Activated naive CD4-positive, alpha-beta T cell treated with anti-CD3 and anti-CD28 coated beads, Interleukin-2, amount 50 U/mL, for 16 hours (primary cell): ENCODE measurements at regions not wholly inside any gene's neighbourhood (a gene's known extent, or its start where the extent isn't known, plus 50 kb on each side); places are given as distances from the start of the nearest gene placed in this dataset.
A peak's percentile ranks its signal among the peaks of the same experiment; 100 is the strongest.

Source experiments
- DNase-seq: peaks from one replicate; pipeline ENCODE4 v3.0.0-alpha.2; 2020

GRCh38 chr10:6920072-6921019, 340.3 kb upstream of the PRKCQ start:
- DNase-seq, result peak; percentile 86

GRCh38 chr10:6919077-6919476, 339.0 kb upstream of the PRKCQ start:
- no peak for DNase-seq

GRCh38 chr10:6918305-6918704, 338.2 kb upstream of the PRKCQ start:
- DNase-seq, result peak; percentile 72

- DNase-seq, result no peak
Observed at GRCh38 chr10:6917125-6917524, 337.0 kb upstream of the PRKCQ start.

GRCh38 chr10:6916601-6917000, 336.5 kb upstream of the PRKCQ start:
- DNase-seq, result no peak

- no peak for DNase-seq
Observed at GRCh38 chr10:6915307-6915706, 335.2 kb upstream of the PRKCQ start.

- DNase-seq, result no peak
Observed at GRCh38 chr10:6912929-6913328, 332.9 kb upstream of the PRKCQ start.

GRCh38 chr10:6912424-6912823, 332.3 kb upstream of the PRKCQ start:
- DNase-seq, result no peak

GRCh38 chr10:6912021-6912420, 331.9 kb upstream of the PRKCQ start:
- DNase-seq, result no peak

GRCh38 chr10:6909905-6910560, 330.0 kb upstream of the PRKCQ start:
- DNase-seq, result no peak

- no peak for DNase-seq
Observed at GRCh38 chr10:6907877-6908530, 327.9 kb upstream of the PRKCQ start.

- no peak for DNase-seq
Observed at GRCh38 chr10:6894405-6894804, 314.3 kb upstream of the PRKCQ start.

- no peak for DNase-seq
Observed at GRCh38 chr10:6892864-6893263, 312.8 kb upstream of the PRKCQ start.

GRCh38 chr10:6891924-6892323, 311.8 kb upstream of the PRKCQ start:
- DNase-seq, result no peak

- DNase-seq, result no peak
Observed at GRCh38 chr10:6889718-6890117, 309.6 kb upstream of the PRKCQ start.

- no peak for DNase-seq
Observed at GRCh38 chr10:6888434-6888833, 308.4 kb upstream of the PRKCQ start.

GRCh38 chr10:6885284-6885683, 305.2 kb upstream of the PRKCQ start:
- no peak for DNase-seq

- no peak for DNase-seq
Observed at GRCh38 chr10:6881987-6882386, 301.9 kb upstream of the PRKCQ start.

- no peak for DNase-seq
Observed at GRCh38 chr10:6877722-6878392, 297.8 kb upstream of the PRKCQ start.

- DNase-seq, result no peak
Observed at GRCh38 chr10:6877336-6877721, 297.3 kb upstream of the PRKCQ start.

- no peak for DNase-seq
Observed at GRCh38 chr10:6875269-6875865, 295.3 kb upstream of the PRKCQ start.

GRCh38 chr10:6871128-6871527, 291.1 kb upstream of the PRKCQ start:
- no peak for DNase-seq
